GM19099 (cell line): ENCODE measurements at regions not wholly inside any gene's neighbourhood (a gene's known extent, or its start where the extent isn't known, plus 50 kb on each side); places are given as distances from the start of the nearest gene placed in this dataset.
A peak's percentile ranks its signal among the peaks of the same experiment; 100 is the strongest.

Experiments used
- POLR2A ChIP-seq: IDR thresholded peaks from 3 replicates; pipeline ENCODE4 v1.6.1; 2011; ENCODE audit warnings: low read depth; ENCODE audit not compliant: insufficient read length; ENCODE audit errors: extremely low read depth

- TF ChIP-seq POLR2A: no peak
These were observed 807.5 kb upstream of the SORCS1 start for GRCh38 chr10:107971973-107972372.

- TF ChIP-seq POLR2A: no peak
These were observed 806.9 kb upstream of the SORCS1 start for GRCh38 chr10:107971411-107971810.

- no peak for TF ChIP-seq POLR2A
These were observed 806.0 kb upstream of the SORCS1 start for GRCh38 chr10:107970512-107970911.

GRCh38 chr10:107969936-107970335 is 805.4 kb upstream of the SORCS1 start:
- TF ChIP-seq POLR2A: no peak

GRCh38 chr10:107966826-107967225 is 802.3 kb upstream of the SORCS1 start:
- TF ChIP-seq POLR2A: no peak

GRCh38 chr10:107952649-107953556 is 788.4 kb upstream of the SORCS1 start:
- no peak for TF ChIP-seq POLR2A

- TF ChIP-seq POLR2A: no peak
These were observed 778.3 kb upstream of the SORCS1 start for GRCh38 chr10:107942826-107943225.

GRCh38 chr10:107933076-107933475 is 768.6 kb upstream of the SORCS1 start:
- no peak for TF ChIP-seq POLR2A

- no peak for TF ChIP-seq POLR2A
These were observed 767.3 kb upstream of the SORCS1 start for GRCh38 chr10:107931808-107932207.

GRCh38 chr10:107930037-107930436 is 765.5 kb upstream of the SORCS1 start:
- TF ChIP-seq POLR2A: no peak

- no peak for TF ChIP-seq POLR2A
These were observed 760.0 kb upstream of the SORCS1 start for GRCh38 chr10:107924458-107924857.

- no peak for TF ChIP-seq POLR2A
These were observed 755.2 kb upstream of the SORCS1 start for GRCh38 chr10:107919626-107920235.

GRCh38 chr10:107918171-107918570 is 753.7 kb upstream of the SORCS1 start:
- TF ChIP-seq POLR2A: no peak

GRCh38 chr10:107915215-107915610 is 750.7 kb upstream of the SORCS1 start:
- no peak for TF ChIP-seq POLR2A

- TF ChIP-seq POLR2A: peak; percentile 30
These were observed 750.1 kb upstream of the SORCS1 start for GRCh38 chr10:107914450-107915214.
